ENCODE measurements at regions not wholly inside any gene's neighbourhood (a gene's known extent, or its start where the extent isn't known, plus 50 kb on each side); places are given as distances from the start of the nearest gene placed in this dataset.

GRCh38 chrX:116226665-116227484, 56.3 kb downstream of the AGTR2 start:
- no peak for DNase-seq
- in situ Hi-C loops (cut with MboI; ENCODE audit: low pct_unique_long_range_greater_than_20kb, low sequenced_read_pairs): no loop called here

- in situ Hi-C loops (cut with MboI; ENCODE audit: low pct_unique_long_range_greater_than_20kb, low sequenced_read_pairs): no loop called here
- no peak for DNase-seq
Measured at GRCh38 chrX:116230130-116230898, 59.8 kb downstream of the AGTR2 start.

GRCh38 chrX:116232833-116233232, 62.3 kb downstream of the AGTR2 start:
- no peak for DNase-seq
- in situ Hi-C loops (cut with MboI; ENCODE audit: low pct_unique_long_range_greater_than_20kb, low sequenced_read_pairs): no loop called here

- in situ Hi-C loops (cut with MboI; ENCODE audit: low pct_unique_long_range_greater_than_20kb, low sequenced_read_pairs): no loop called here
- DNase-seq: no peak
Measured at GRCh38 chrX:116236666-116237065, 66.1 kb downstream of the AGTR2 start.

GRCh38 chrX:116238093-116238492, 67.5 kb downstream of the AGTR2 start:
- peak; percentile 23 for DNase-seq
- in situ Hi-C loops (cut with MboI; ENCODE audit: low pct_unique_long_range_greater_than_20kb, low sequenced_read_pairs): no loop called here

- DNase-seq: no peak
- in situ Hi-C loops (cut with MboI; ENCODE audit: low pct_unique_long_range_greater_than_20kb, low sequenced_read_pairs): no loop called here
Measured at GRCh38 chrX:116238567-116239255, 68.2 kb downstream of the AGTR2 start.

GRCh38 chrX:116239944-116240840, 69.6 kb downstream of the AGTR2 start:
- in situ Hi-C loops (cut with MboI; ENCODE audit: low pct_unique_long_range_greater_than_20kb, low sequenced_read_pairs): no loop called here
- no peak for DNase-seq

GRCh38 chrX:116241001-116241400, 70.5 kb downstream of the AGTR2 start:
- no peak for DNase-seq
- in situ Hi-C loops (cut with MboI; ENCODE audit: low pct_unique_long_range_greater_than_20kb, low sequenced_read_pairs): no loop called here

GRCh38 chrX:116243039-116243438, 72.5 kb downstream of the AGTR2 start:
- no peak for DNase-seq
- in situ Hi-C loops (cut with MboI; ENCODE audit: low pct_unique_long_range_greater_than_20kb, low sequenced_read_pairs): no loop called here

- no peak for DNase-seq
- in situ Hi-C loops (cut with MboI; ENCODE audit: low pct_unique_long_range_greater_than_20kb, low sequenced_read_pairs): no loop called here
Measured at GRCh38 chrX:116246261-116246660, 75.7 kb downstream of the AGTR2 start.

GRCh38 chrX:116267511-116268040, 97.0 kb downstream of the AGTR2 start:
- in situ Hi-C loops (cut with MboI; ENCODE audit: low pct_unique_long_range_greater_than_20kb, low sequenced_read_pairs): no loop called here
- DNase-seq: no peak

GRCh38 chrX:116272322-116272721, 101.8 kb downstream of the AGTR2 start:
- in situ Hi-C loops (cut with MboI; ENCODE audit: low pct_unique_long_range_greater_than_20kb, low sequenced_read_pairs): no loop called here
- no peak for DNase-seq

GRCh38 chrX:116272861-116273260, 102.3 kb downstream of the AGTR2 start:
- no peak for DNase-seq
- in situ Hi-C loops (cut with MboI; ENCODE audit: low pct_unique_long_range_greater_than_20kb, low sequenced_read_pairs): no loop called here

- in situ Hi-C loops (cut with MboI; ENCODE audit: low pct_unique_long_range_greater_than_20kb, low sequenced_read_pairs): no loop called here
- no peak for DNase-seq
Measured at GRCh38 chrX:116276261-116276660, 105.7 kb downstream of the AGTR2 start.

- in situ Hi-C loops (cut with MboI; ENCODE audit: low pct_unique_long_range_greater_than_20kb, low sequenced_read_pairs): no loop called here
- DNase-seq: no peak
Measured at GRCh38 chrX:116277351-116278225, 107.0 kb downstream of the AGTR2 start.

GRCh38 chrX:116278826-116279225, 108.3 kb downstream of the AGTR2 start:
- no peak for DNase-seq
- in situ Hi-C loops (cut with MboI; ENCODE audit: low pct_unique_long_range_greater_than_20kb, low sequenced_read_pairs): no loop called here

GRCh38 chrX:116281106-116281505, 110.6 kb downstream of the AGTR2 start:
- no peak for DNase-seq
- in situ Hi-C loops (cut with MboI; ENCODE audit: low pct_unique_long_range_greater_than_20kb, low sequenced_read_pairs): no loop called here

- no peak for DNase-seq
- in situ Hi-C loops (cut with MboI; ENCODE audit: low pct_unique_long_range_greater_than_20kb, low sequenced_read_pairs): no loop called here
Measured at GRCh38 chrX:116282751-116283150, 112.2 kb downstream of the AGTR2 start.

Data from KBM-7 (cell line).